ENCODE measurements at regions not wholly inside any gene's neighbourhood (a gene's known extent, or its start where the extent isn't known, plus 50 kb on each side); places are given as distances from the start of the nearest gene placed in this dataset.

DNA sequence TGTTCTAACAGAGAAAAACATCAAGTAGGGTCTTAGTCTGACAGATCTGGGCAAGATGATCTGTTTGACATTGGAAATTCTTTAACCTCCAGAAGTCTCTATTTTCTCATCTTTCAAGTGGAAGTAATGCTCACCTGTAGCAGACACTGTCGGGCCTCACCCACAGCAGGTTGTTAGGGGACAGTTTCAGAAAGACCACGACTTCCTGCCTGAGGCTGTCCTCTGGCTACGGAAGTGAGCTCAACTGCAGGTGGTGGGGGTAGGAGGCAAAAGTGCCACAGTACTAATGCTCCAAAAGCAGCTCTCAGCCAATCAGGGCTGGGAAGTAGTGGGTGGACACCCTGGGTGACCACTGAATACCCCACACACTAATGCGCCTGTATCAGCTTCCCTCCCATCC, 111.4 kb upstream of the TOPAZ1 start:
- TF ChIP-seq, protein P1, sequence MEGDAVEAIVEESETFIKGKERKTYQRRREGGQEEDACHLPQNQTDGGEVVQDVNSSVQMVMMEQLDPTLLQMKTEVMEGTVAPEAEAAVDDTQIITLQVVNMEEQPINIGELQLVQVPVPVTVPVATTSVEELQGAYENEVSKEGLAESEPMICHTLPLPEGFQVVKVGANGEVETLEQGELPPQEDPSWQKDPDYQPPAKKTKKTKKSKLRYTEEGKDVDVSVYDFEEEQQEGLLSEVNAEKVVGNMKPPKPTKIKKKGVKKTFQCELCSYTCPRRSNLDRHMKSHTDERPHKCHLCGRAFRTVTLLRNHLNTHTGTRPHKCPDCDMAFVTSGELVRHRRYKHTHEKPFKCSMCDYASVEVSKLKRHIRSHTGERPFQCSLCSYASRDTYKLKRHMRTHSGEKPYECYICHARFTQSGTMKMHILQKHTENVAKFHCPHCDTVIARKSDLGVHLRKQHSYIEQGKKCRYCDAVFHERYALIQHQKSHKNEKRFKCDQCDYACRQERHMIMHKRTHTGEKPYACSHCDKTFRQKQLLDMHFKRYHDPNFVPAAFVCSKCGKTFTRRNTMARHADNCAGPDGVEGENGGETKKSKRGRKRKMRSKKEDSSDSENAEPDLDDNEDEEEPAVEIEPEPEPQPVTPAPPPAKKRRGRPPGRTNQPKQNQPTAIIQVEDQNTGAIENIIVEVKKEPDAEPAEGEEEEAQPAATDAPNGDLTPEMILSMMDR (IDR thresholded peaks at IDR 0.05; ENCODE audit: poor library complexity, severe bottlenecking) = no peak
- no peak for TF ChIP-seq POLR2AphosphoS5 (IDR thresholded peaks at IDR 0.05)
- TF ChIP-seq TAF1 (IDR thresholded peaks at IDR 0.05; ENCODE audit: low read depth) = no peak
- no peak for TF ChIP-seq EP300 (conservative IDR thresholded peaks at IDR 0.05; ENCODE audit: poor library complexity, severe bottlenecking)
- TF ChIP-seq EZH2 (IDR thresholded peaks at IDR 0.05; ENCODE audit: borderline replicate concordance, insufficient read depth, low read length, poor library complexity, severe bottlenecking) = no peak

All from neural cell (in vitro differentiated cells).